HepG2 (cell line): ENCODE measurements at regions not wholly inside any gene's neighbourhood (a gene's known extent, or its start where the extent isn't known, plus 50 kb on each side); places are given as distances from the start of the nearest gene placed in this dataset.

Experiments
- ATAC-seq: fragments of 200-7000 bp; cut with Tn5 transposase; 3 replicates; pipeline ENCODE4 v1.9.1; 2020; ENCODE audit warnings: mild to moderate bottlenecking, moderate library complexity
- BruUV-seq: library from RNA; stranded (reverse); fragments of 400-500 nt; replicated peaks from 2 replicates; lab custom pipeline; 2021; lab: Mats Ljungman, UMichigan
- CTCF ChIA-PET: fragments of 300-600 bp; formaldehyde crosslinking; extraction: SDS; loops from one replicate; lab custom pipeline; 2021; ENCODE audit warnings: low total read pairs, inconsistent platforms, low intra/inter-chr PET ratio; lab: Yijun Ruan, JAX
- POLR2A ChIA-PET: fragments of 350-600 bp; sonication (Branson Sonifier 250); formaldehyde crosslinking; loops from one replicate; lab custom pipeline; 2020; ENCODE audit warnings: antibody characterized with exemption, inconsistent platforms; lab: Yijun Ruan, JAX
- DNase-seq: peaks from one replicate; pipeline ENCODE4 v3.0.0-alpha.2; 2015; ENCODE audit warnings: low spot score
- FAIRE-seq: peaks from 3 replicates; lab custom pipeline; 2011; peaks lifted over from hg19 to GRCh38; lab: Jason Lieb, UNC
- H2AFZ ChIP-seq: one replicate; pipeline ENCODE4 v1.6.1; 2011; ENCODE audit warnings: low read length, inconsistent platforms
- H3K27ac ChIP-seq: fragments of 300-600 bp; 3 replicates; pipeline ENCODE4 v1.8.0; 2011; ENCODE audit warnings: mixed run types, mild to moderate bottlenecking, mixed read lengths, low read length, inconsistent platforms; ENCODE audit not compliant: insufficient read depth; ENCODE audit errors: extremely low read length
- H3K27me3 ChIP-seq, 2 experiments: fragments of 200-600 bp in 1 of 2; 2 replicates in 1 of 2; 3 replicates in 1 of 2; pipeline versions ENCODE4 v1.6.0 to v1.8.0; 2011; ENCODE audit warnings: low read length in 2 of 2, mild to moderate bottlenecking in 2 of 2, moderate library complexity in 2 of 2, inconsistent platforms in 1 of 2; ENCODE audit not compliant: insufficient read depth in 2 of 2, control insufficient read depth in 1 of 2
- H3K36me3 ChIP-seq, 2 experiments: fragments of 200-600 bp in 1 of 2; replicated peaks in 1 of 2; 2 replicates in 1 of 2; 3 replicates in 1 of 2; pipeline versions ENCODE4 v1.5.1 to v1.8.0; 2011; ENCODE audit warnings: low read length in 2 of 2, inconsistent platforms in 1 of 2; ENCODE audit not compliant: insufficient read depth in 2 of 2, control insufficient read depth in 1 of 2
- H3K4me1 ChIP-seq: 2 replicates; pipeline ENCODE4 v1.5.1; 2012; ENCODE audit warnings: low read length, inconsistent platforms; ENCODE audit not compliant: insufficient read depth
- H3K4me2 ChIP-seq: 2 replicates; pipeline ENCODE4 v1.6.0; 2011; ENCODE audit warnings: low read depth, low read length, inconsistent platforms
- H3K4me3 ChIP-seq, 3 experiments: fragments of 200-600 bp in 1 of 3; sonication (generic), shearing (Covaris generic) in 1 of 3; replicated peaks in 1 of 3; 2 replicates each; pipeline ENCODE4 v1.5.1; 2011 to 2016; ENCODE audit warnings: low read length in 3 of 3, inconsistent platforms in 2 of 3, low read depth in 2 of 3, mild to moderate bottlenecking in 2 of 3, control low read depth in 1 of 3, mixed read lengths in 1 of 3; ENCODE audit not compliant: insufficient read depth in 1 of 3
- H3K79me2 ChIP-seq: one replicate; pipeline ENCODE4 v1.6.1; 2011; ENCODE audit warnings: low read length, inconsistent platforms; ENCODE audit not compliant: insufficient read depth
- H3K9ac ChIP-seq: 2 replicates; pipeline ENCODE4 v1.6.0; 2011; ENCODE audit warnings: mild to moderate bottlenecking, low read depth, low read length, inconsistent platforms; ENCODE audit not compliant: insufficient read depth
- H3K9me3 ChIP-seq: 2 replicates; pipeline ENCODE4 v1.5.1; 2012; ENCODE audit warnings: mild to moderate bottlenecking, low read length
- H4K20me1 ChIP-seq: 2 replicates; pipeline ENCODE4 v1.6.0; 2011; ENCODE audit warnings: inconsistent platforms, mild to moderate bottlenecking, low read length, moderate library complexity; ENCODE audit not compliant: insufficient read depth
- CBX1 ChIP-seq: IDR thresholded peaks from one replicate; pipeline ENCODE4 v1.6.1; 2016; ENCODE audit warnings: antibody characterized with exemption, low read depth
- HNRNPL ChIP-seq: fragments of 200-400 bp; formaldehyde crosslinking; IDR thresholded peaks from 2 replicates; pipeline ENCODE4 v1.6.1; 2017; ENCODE audit warnings: mild to moderate bottlenecking, low read depth, low read length
- MAFF ChIP-seq: IDR thresholded peaks from 2 replicates; pipeline ENCODE4 v1.6.1; 2011; ENCODE audit warnings: low read depth, low read length, improper control_type of control experiment
- MAFK ChIP-seq, 2 experiments: IDR thresholded peaks in 1 of 2; conservative IDR thresholded peaks in 1 of 2; 2 replicates each; pipeline ENCODE4 v1.6.1; 2011; ENCODE audit warnings: improper control_type of control experiment in 2 of 2, low read length in 2 of 2
- RAD51 ChIP-seq: fragments of 450-650 bp; IDR thresholded peaks from 2 replicates; pipeline ENCODE4 v1.6.1; 2016; ENCODE audit warnings: borderline replicate concordance
- USF2 ChIP-seq, 2 experiments: sonication (generic) in 1 of 2; formaldehyde crosslinking in 1 of 2; IDR thresholded peaks; 2 replicates each; pipeline versions ENCODE4 v1.5.1 to v1.6.1; 2011 to 2020; ENCODE audit warnings: borderline replicate concordance in 1 of 2, low read depth in 1 of 2, low read length in 1 of 2, mild to moderate bottlenecking in 1 of 2, missing genetic modification reagents in 1 of 2, moderate library complexity in 1 of 2
- ZBTB25 ChIP-seq: IDR thresholded peaks from 2 replicates; pipeline ENCODE4 v1.6.1; 2018; ENCODE audit warnings: missing genetic modification reagents
- ZNF253 ChIP-seq: sonication (generic); formaldehyde crosslinking; IDR thresholded peaks from 2 replicates; pipeline ENCODE4 v1.8.0; 2022; ENCODE audit warnings: mild to moderate bottlenecking, missing genetic modification reagents, borderline replicate concordance
- ZNF281 ChIP-seq: sonication (generic); formaldehyde crosslinking; IDR thresholded peaks from 2 replicates; pipeline ENCODE4 v1.4.0; 2020; ENCODE audit warnings: missing genetic modification reagents, borderline replicate concordance
- ZNF557 ChIP-seq: sonication (generic); formaldehyde crosslinking; IDR thresholded peaks from 2 replicates; pipeline ENCODE4 v1.4.0; 2020; ENCODE audit warnings: missing genetic modification reagents
- WGBS: methylation state at CpG from one replicate; pipeline ENCODE4 v1.1.6; 2017; ENCODE audit warnings: low lambda C conversion rate; 5-methylcytosine and 5-hydroxymethylcytosine counted together
- in situ Hi-C: cut with HindIII; loops from 2 replicates; pipeline ENCODE4 v1.10.0; 2017; ENCODE audit warnings: low pct_unique_long_range_greater_than_20kb; ENCODE audit not compliant: extremely low pct_ligation_motif_present
- intact Hi-C: fragments of 100-400 bp; cut with micrococcal nuclease; formaldehyde crosslinking; loops from one replicate; pipeline ENCODE4 v1.10.0; 2022; ENCODE audit not compliant: unreplicated experiment

GRCh38 chrX:10350981-10351380 is 194.2 kb downstream of the CLCN4 start:
- H4K20me1 ChIP-seq: no peaks in the 10 kb centered on the region
- peak; percentile 75 for TF ChIP-seq USF2 (IDR thresholded peaks at IDR 0.05; ENCODE audit: low read depth, low read length)
- no peak for TF ChIP-seq USF2 (CRISPR knock-in tag; IDR thresholded peaks at IDR 0.05; ENCODE audit: borderline replicate concordance)
- TF ChIP-seq CBX1: no peak
- peak; percentile 66 for TF ChIP-seq RAD51
- TF ChIP-seq, all 625 proteins: peak for 2
- in situ Hi-C loops (no loop called here), intact Hi-C loops (no loop called here)
- no peaks in the 10 kb centered on the region for H3K9me3 ChIP-seq
- H3K27me3 ChIP-seq: no peaks in the 10 kb centered on the region
- H3K4me2 ChIP-seq: no peak overlapping the region
- 11% methylated on average over 3 of the region's 3 CpGs for WGBS
- CTCF ChIA-PET: no interaction called here
- H3K9ac ChIP-seq: no peak overlapping the region
- ATAC-seq: no peak
- POLR2A ChIA-PET: no interaction called here
- no peak overlapping the region for H2AFZ ChIP-seq
- no peaks in the 10 kb centered on the region for H3K36me3 ChIP-seq
- BruUV-seq: no TSS peak
- no peaks in the 10 kb centered on the region for H3K79me2 ChIP-seq
- no peak for DNase-seq
- no peak overlapping the region for H3K4me3 ChIP-seq
- no peak overlapping the region for H3K27ac ChIP-seq
- H3K4me1 ChIP-seq: no peaks in the 10 kb centered on the region
- no peak for FAIRE-seq

GRCh38 chrX:10352536-10352935 is 195.8 kb downstream of the CLCN4 start:
- intact Hi-C loops (no loop called here), in situ Hi-C loops (no loop called here)
- Histone ChIP-seq H3K27me3 (no peaks in the 10 kb centered on the region), H2AFZ (no peak overlapping the region), H3K79me2 (no peaks in the 10 kb centered on the region), H4K20me1 (no peaks in the 10 kb centered on the region), H3K9ac (no peak overlapping the region), H3K36me3 (no peaks in the 10 kb centered on the region), H3K4me1 (no peaks in the 10 kb centered on the region), H3K4me3 (no peak overlapping the region)
- DNase-seq: no peak
- WGBS: 10% methylated on average over 1 of the region's 1 CpG
- no TSS peak for BruUV-seq
- CTCF ChIA-PET: no interaction called here
- ATAC-seq: no peak
- no peak for FAIRE-seq
- TF ChIP-seq ZBTB25 (CRISPR knock-in tag) (no peak), ZNF253 (CRISPR knock-in tag) (no peak), MAFK (conservative IDR thresholded peaks at IDR 0.05 in 1 of 2, IDR thresholded peaks at IDR 0.05 in 1 of 2; ENCODE audit: low read length in 2 of 2) (peak; percentile 31 to 37; a peak in 3 of 4 replicates), HNRNPL (no peak), ZNF281 (CRISPR knock-in tag) (no peak), ZNF557 (CRISPR knock-in tag) (no peak), MAFF (peak; percentile 22; the same call in 1 of the 2 replicates)
- TF ChIP-seq, all 625 proteins: peak for 2
- H3K4me2 ChIP-seq: no peak overlapping the region
- POLR2A ChIA-PET: no interaction called here
- no peaks in the 10 kb centered on the region for H3K9me3 ChIP-seq
- no peak overlapping the region for H3K27ac ChIP-seq
